DND-41 (cell line): ENCODE measurements at regions not wholly inside any gene's neighbourhood (a gene's known extent, or its start where the extent isn't known, plus 50 kb on each side); places are given as distances from the start of the nearest gene placed in this dataset.

Experiments used
- CTCF ChIP-seq: IDR thresholded peaks from 2 replicates; pipeline ENCODE4 v1.5.1; 2012; ENCODE audit warnings: borderline replicate concordance, low read length, moderate library complexity, mild to moderate bottlenecking; ENCODE audit not compliant: poor library complexity, severe bottlenecking; ENCODE audit errors: extremely low read depth
- EZH2 ChIP-seq: IDR thresholded peaks from 3 replicates; pipeline ENCODE4 v1.6.1; 2012; ENCODE audit warnings: borderline replicate concordance, low read depth, mild to moderate bottlenecking, moderate library complexity, low read length, inconsistent platforms; ENCODE audit not compliant: severe bottlenecking

GRCh38 chr6:101294051-101294638, 99.4 kb upstream of the GRIK2 start:
- TF ChIP-seq CTCF (no peak), EZH2 (no peak)
